ENCODE measurements at regions not wholly inside any gene's neighbourhood (a gene's known extent, or its start where the extent isn't known, plus 50 kb on each side); places are given as distances from the start of the nearest gene placed in this dataset.

- DNase-seq = no peak
These were observed 138.9 kb downstream of the MN1 start for GRCh38 chr22:27662359-27663301.

DNA sequence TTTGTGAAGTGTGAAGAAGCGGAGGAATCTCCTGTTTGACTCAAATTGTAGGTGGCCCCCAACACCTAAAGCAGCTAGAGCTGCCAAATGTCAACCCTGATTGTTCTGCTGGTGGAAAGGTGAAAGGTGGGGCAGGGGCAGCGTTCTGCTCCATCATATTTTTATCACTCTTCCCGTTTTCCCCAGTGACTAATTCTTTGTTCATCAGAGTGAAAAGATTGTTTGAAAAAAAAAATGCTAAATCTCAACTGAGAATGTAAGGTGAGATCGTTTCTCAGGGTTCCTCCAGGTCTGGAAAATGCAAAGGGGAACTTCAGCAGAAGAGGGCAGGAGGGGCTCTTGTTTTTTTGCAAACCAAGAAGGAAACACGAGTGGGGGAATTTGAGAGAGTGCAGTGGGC is 137.7 kb downstream of the MN1 start:
- DNase-seq = peak; percentile 9

DNA sequence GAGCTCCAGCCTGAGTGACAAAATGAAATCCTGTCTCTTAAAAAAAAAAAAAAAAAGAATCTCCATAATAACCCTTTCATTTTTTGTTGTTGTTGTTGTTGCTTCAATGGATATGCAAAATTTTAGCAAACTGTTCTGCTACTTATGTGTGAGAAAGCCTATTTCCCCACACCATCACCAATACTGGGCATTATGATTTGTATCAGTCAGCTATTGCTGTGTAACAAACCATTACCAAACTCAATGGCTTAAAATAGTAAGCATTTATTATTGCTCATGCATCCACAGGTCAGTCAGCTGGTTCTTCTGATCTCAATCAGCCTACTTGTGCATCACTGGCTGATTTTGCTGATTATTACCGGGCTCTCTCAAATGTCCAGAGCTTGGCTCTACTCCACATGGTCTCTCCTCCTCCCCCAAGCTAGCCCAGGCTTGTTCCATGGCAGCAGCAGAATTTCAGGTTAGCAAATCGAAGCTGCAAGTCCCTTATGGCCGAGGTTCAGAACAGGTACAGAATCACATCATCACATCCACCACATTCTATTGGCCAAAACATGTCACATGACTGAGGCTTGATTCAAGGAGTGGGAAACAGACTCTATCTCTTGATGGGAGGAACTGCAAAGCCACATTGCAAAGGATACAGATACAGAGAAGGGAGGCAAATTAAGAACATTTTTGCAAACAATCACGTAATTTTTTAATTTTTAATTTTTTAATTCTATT is 135.1 kb downstream of the MN1 start:
- no peak for DNase-seq

DNA sequence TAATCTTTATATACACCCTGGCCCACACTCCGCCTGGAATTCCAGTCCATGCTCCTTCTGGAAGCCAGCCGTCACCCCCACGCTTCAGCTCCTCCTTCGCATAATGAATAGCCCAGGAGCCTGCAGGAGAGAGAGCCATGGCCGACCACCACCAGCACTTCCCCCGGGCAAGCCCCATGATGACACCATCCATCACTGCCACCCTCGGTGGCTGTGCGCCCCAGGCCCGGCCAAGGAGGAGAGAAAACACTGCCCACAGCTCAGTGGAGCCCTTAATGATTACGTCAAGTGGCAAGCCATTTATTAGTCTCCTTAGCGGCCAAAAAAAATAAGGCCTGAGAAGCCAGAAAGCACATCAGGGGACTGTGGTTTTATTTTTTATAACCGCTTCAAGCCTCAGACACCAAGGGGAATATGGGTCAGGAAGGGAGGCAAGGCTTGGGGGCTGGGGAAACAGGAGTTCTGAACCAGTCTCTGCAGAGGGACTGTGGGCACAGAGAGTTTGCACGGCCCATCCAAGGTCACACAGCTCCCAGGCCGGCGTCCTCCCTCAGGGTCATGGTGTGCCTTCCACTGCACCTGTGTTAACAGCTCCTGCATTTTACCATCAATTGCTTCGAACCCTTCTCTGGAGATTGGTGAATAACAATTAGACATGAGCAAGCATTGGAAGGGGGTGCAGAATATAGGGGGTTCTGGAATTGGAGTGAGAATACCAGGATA is 134.3 kb downstream of the MN1 start:
- DNase-seq = peak; percentile 98

DNA sequence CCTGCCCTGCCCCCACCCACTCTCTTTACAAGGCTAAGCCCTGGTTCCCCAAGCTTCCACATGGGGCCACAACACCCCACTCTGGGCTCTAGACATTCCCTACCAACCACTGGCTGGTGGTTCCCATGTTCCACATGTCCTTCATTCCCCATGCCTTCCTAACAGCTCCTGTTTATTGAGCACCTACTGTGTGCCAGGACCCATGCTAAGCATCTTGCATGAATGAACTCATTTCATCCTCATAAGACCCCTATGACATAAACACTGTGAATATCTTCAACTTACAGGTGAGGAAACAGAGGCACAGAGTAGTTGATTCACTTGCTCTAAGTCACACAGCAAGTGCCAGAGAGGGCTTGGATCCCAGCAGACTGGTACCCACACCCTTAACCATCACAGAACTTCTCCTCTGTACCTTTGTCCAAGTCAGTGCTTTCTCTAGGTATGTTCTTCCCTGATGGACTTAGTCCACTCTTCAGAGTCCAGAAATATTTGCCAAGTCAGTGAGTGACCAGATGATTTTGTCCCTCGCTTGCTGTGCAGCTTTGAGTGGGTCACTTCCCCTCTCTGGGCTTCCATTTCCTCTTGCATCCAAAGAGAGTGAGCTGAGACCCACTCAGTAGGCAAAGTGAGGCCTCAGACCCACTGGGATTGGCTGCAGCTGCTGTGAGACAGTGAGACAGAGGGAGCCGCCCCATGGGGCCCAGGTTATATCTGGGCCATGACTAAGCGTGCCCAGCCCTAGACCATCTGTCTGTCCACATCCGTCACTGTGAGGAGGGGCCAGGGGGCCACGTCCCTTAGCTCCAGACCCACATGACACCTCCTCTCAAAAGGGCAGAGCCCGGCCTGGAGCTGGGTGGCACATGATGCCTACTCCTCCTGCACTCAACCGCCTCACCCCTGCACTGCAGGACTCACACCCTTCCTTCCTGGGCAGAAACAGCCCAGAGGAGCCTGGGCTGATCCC is 132.4 kb downstream of the MN1 start:
- no peak for DNase-seq

DNA sequence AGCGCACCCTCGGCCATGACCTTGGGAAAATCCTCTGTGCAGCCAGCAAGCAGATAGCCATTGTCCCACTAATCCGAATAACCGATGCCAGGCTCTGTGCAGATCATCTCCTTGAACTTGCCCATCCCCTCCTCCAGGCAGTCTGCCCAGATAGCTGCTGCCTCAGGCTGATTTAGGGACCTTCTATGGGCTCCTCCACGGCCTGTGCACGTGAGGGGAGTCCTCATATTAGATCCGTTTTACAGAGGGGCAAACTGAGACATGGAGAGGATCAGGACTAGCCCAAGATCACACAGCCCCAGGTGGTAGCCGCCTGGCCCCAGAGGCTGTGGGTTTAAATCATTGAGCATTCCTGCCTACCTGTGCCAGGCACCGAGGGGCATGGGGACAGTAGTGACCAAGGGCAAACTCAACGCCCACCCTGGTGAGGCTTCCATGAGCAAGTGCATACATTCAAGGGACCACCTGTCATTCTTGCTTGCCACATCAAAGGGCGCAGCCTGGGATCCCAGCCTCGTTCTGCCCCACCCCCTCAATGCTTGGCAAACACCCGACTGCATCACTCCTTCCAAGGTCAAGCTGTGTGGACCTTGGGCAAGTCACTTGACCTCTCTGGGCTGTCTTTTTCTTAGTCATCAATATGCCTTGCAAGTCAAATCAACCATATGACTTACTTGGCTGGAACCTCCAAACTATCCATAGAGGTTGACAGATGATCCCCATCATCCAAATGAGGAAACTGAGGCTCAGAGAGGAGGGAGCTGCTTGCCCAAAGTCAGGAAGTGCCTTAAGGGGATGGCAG is 131.6 kb downstream of the MN1 start:
- no peak for DNase-seq

- no peak for DNase-seq
These were observed 130.7 kb downstream of the MN1 start for GRCh38 chr22:27670701-27671412.

DNA sequence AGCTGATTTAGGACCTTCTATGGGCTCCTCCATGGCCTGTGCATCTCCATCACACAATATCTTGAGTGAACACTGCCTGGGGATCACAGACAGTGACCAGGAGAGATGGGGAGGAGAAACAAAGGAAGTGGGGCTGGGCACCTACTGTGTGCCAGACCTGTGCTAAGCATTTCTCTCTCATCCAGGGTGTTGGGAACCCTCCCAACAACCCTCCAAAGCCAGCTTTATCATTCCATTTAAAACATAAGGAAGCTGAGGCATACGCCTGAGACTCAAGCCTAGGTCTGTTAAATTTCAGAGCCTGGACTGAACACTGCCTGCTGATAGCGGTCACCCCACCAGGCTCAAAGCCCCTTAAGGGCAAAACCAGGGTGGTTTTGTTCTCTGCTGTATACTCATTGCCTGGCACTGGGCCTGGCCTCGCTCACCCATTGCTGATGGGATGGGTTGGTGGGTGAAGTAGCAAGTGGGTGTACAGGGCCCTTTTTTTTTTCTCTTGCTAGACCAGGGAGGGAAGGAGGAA is 130.1 kb downstream of the MN1 start:
- no peak for DNase-seq

- DNase-seq = no peak
These were observed 128.7 kb downstream of the MN1 start for GRCh38 chr22:27672721-27673418.

DNA sequence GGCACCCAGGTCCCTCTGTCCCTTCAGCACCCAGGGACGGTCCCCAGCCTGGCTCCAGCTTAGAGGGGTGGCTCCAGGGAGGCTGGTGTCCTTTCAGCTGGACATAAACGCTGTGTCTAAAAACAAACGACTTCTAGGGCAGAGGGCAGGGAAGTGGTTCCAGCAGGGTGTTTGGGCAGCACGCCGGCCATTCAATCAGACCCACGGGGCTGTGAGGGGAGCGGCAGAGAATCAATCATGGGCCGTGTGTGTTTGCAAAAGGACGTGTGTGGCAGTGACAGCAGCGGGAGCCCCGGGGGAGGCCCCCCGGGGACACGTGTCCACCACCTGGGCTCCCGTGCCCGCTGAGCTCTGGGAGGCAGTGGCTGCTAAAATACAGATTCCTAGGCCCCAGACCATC is 127.7 kb downstream of the MN1 start:
- no peak for DNase-seq

DNA sequence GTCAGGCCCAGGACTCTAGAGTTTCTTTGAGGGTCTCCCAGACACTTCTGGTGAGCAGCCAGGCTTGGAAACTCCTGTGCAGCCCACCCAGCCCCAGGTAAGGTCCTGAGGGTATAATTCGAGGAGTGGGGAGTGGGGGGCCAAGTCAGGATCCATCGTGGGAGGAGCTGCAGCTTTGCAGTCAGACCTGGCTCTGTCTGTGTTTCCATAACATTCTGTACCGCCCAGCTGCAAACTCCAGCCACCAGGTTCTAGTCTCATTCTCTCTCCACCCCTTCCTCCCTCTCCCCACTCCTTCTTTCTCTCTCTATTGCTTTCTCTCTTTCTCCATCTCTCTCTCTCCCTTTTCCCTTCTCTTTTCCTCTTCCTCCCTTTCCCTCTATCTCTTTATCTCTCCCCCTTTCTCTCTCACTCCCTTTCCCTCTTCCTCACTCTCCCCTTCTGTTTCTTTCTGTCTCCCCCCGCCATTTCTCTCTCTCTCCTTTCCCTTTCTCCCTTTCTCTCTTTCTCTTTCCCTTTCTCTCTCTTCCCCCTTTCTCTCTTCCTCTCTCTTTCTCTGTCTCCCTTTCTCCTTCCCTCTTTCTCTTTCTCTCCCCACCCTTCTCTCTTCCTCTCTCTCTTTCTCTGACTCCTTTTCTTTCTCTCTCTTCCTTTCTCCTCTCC is 127.2 kb downstream of the MN1 start:
- no peak for DNase-seq

GRCh38 chr22:27676545-27677213 is 124.9 kb downstream of the MN1 start:
- no peak for DNase-seq

DNA sequence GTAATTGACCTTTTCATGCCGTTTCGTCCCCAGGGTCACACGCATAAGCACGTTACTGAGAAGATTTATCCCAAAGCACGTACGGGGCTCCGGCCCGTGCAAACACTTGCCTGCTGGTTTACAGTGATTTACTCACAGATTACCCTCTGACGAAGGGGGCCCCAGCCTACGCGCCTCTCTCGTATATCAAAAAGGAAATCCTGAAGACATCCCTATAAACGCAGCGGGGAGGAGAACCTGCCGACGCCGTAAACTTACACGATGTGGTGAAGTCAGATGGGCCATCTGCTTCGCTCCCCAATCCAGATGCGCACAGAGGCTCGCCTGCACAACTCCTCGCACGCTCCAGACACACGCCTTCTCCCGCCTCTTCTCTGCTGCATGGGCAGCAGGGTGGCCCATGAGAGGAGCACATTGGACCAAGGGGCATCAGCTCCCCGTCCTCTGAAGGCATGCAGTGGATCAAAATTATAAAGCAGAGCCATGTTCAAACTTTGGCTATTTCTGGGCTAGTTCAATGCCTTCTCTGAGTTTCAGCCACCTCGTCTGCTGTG is 123.6 kb downstream of the MN1 start:
- DNase-seq = no peak

DNA sequence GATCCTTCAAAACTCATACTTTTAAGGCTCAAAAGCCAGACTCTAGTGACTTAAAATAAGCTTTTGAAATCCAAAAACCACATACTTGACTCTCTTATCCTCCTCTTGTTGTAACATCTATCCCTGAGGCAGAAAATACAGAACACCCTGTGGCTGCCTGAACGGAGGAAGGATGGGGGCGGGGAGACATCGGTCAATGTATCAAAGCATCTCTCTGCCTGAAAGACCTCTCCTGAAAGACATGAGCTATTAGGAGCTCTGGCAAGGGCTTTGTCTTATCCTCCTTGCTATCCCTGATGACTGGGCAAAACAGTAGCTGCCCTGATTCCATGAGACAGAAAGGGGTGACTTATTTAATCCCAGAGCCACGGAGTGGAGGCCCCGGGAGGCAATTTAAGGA is 122.4 kb downstream of the MN1 start:
- no peak for DNase-seq

- no peak for DNase-seq
These were observed 121.7 kb downstream of the MN1 start for GRCh38 chr22:27679693-27680488.

DNA sequence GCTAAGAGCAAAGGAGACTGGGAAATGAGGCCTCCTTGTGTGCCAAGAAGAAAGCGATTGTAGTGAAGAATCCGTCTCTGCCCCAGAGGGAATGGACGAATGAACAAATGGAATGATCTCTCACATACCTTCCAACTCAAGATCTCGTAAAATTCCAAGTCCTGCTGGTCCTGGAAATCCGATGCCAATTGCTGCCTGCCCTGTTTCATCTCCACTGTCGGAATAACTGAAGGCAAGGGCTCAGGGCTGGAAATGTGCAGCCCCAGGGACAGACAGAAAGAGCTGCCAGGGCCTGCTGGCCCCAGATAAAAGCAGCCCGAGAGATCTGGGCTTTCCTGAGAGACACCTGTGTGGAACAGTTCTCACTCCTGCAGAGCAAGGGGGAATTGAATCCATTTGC is 120.9 kb downstream of the MN1 start:
- DNase-seq = no peak

GRCh38 chr22:27681037-27681436 is 120.5 kb downstream of the MN1 start:
- DNase-seq = no peak

Data from kidney glomerular epithelial cell (primary cell).